CD4-positive, alpha-beta memory T cell (primary cell): ENCODE measurements at regions not wholly inside any gene's neighbourhood (a gene's known extent, or its start where the extent isn't known, plus 50 kb on each side); places are given as distances from the start of the nearest gene placed in this dataset.

Experiments
- CTCF ChIA-PET: fragments of 350-600 bp; sonication (Branson Sonifier 250); formaldehyde crosslinking; loops from one replicate; lab custom pipeline; 2021; ENCODE audit warnings: inconsistent platforms; ENCODE audit not compliant: partially characterized antibody; lab: Charles Lee
- POLR2A ChIA-PET: fragments of 350-600 bp; sonication (Branson Sonifier 250); formaldehyde crosslinking; loops from one replicate; lab custom pipeline; 2021; ENCODE audit not compliant: partially characterized antibody; lab: Charles Lee
- DNase-seq, 5 donors: peaks; one replicate each; pipeline versions ENCODE4 v3.0.0 to v3.0.0-alpha.2; 2020 to 2022; ENCODE audit warnings: mixed read lengths in 1 of 5
- H3K27ac ChIP-seq: one replicate; pipeline ENCODE4 v1.7.0; 2013; ENCODE audit warnings: low read depth, low read length
- H3K27me3 ChIP-seq: 2 replicates; pipeline ENCODE4 v1.7.0; 2013; ENCODE audit warnings: mild to moderate bottlenecking, low read length, moderate library complexity; ENCODE audit not compliant: insufficient read depth
- H3K36me3 ChIP-seq: 2 replicates; pipeline ENCODE4 v1.7.0; 2013; ENCODE audit warnings: mild to moderate bottlenecking, low read length, moderate library complexity; ENCODE audit not compliant: insufficient read depth
- H3K4me1 ChIP-seq: 2 replicates; pipeline ENCODE4 v1.7.0; 2013; ENCODE audit warnings: mild to moderate bottlenecking, low read length, moderate library complexity; ENCODE audit not compliant: insufficient read depth
- H3K4me3 ChIP-seq, 2 donors: one replicate each; pipeline ENCODE4 v1.7.0; 2013; ENCODE audit warnings: low read length in 2 of 2, mild to moderate bottlenecking in 1 of 2
- H3K9me3 ChIP-seq, 2 donors: one replicate each; pipeline ENCODE4 v1.7.0; 2013; ENCODE audit warnings: low read length in 2 of 2, control low read depth in 1 of 2; ENCODE audit not compliant: control insufficient read depth in 1 of 2
- H3K27ac Mint-ChIP-seq, 7 donors: one replicate each; pipeline ENCODE4 v1.8.0; 2020 to 2021; ENCODE audit warnings: mixed read lengths in 7 of 7, mild to moderate bottlenecking in 6 of 7, inconsistent platforms in 3 of 7, moderate library complexity in 3 of 7
- H3K27me3 Mint-ChIP-seq, 2 donors: one replicate each; pipeline ENCODE4 v1.8.0; 2020 to 2021; ENCODE audit warnings: mixed read lengths in 2 of 2
- H3K36me3 Mint-ChIP-seq, 2 donors: one replicate each; pipeline ENCODE4 v1.8.0; 2020 to 2021; ENCODE audit warnings: mixed read lengths in 2 of 2, inconsistent platforms in 1 of 2, mild to moderate bottlenecking in 1 of 2
- H3K4me1 Mint-ChIP-seq, 4 donors: one replicate each; pipeline ENCODE4 v1.8.0; 2020 to 2021; ENCODE audit warnings: mixed read lengths in 4 of 4, mild to moderate bottlenecking in 1 of 4
- H3K4me3 Mint-ChIP-seq, 8 donors: one replicate each; pipeline ENCODE4 v1.8.0; 2020 to 2021; ENCODE audit warnings: mixed read lengths in 8 of 8, mild to moderate bottlenecking in 7 of 8, moderate library complexity in 6 of 8, inconsistent platforms in 3 of 8
- H3K9me3 Mint-ChIP-seq, 8 donors: one replicate each; pipeline ENCODE4 v1.8.0; 2020 to 2021; ENCODE audit warnings: mixed read lengths in 8 of 8, mild to moderate bottlenecking in 5 of 8, inconsistent platforms in 3 of 8, moderate library complexity in 1 of 8
- intact Hi-C: fragments of 100-400 bp; cut with micrococcal nuclease; formaldehyde crosslinking; loops from one replicate; pipeline ENCODE4 v1.15.1; 2023

GRCh38 chr1:184900507-184900906, 73.8 kb downstream of the NIBAN1 start:
- Mint-ChIP-seq H3K27ac (peak overlapping the region in 3 of 7 donors; percentile 15 to 82 (median 32)), H3K9me3 (no peaks in the 10 kb centered on the region), H3K4me3 (no peak overlapping the region), H3K27me3 (no peaks in the 10 kb centered on the region), H3K36me3 (peaks cover 29 to 50% of the 10 kb centered on the region in 2 donors), H3K4me1 (peaks cover 28 to 58% (median 36%) of the 10 kb centered on the region in 4 donors)
- no peak overlapping the region for H3K4me3 ChIP-seq
- ChIA-PET POLR2A (interaction anchor here (0.6 kb wide), 1 partner anchor 33 kb away, joined by 3 read pairs; no protein-coding TSS in a partner anchor), CTCF (interaction anchor here (1.0 to 2.9 kb wide), 2 partner anchors 8 to 95 kb away, joined by 3 to 10 read pairs; no protein-coding TSS in a partner anchor)
- intact Hi-C loops, result no loop called here
- peaks cover 6% of the 10 kb centered on the region for H3K36me3 ChIP-seq
- no peak for DNase-seq
- H3K27me3 ChIP-seq, result no peaks in the 10 kb centered on the region
- H3K27ac ChIP-seq, result no peak overlapping the region
- no peaks in the 10 kb centered on the region for H3K9me3 ChIP-seq
- peaks cover 18% of the 10 kb centered on the region for H3K4me1 ChIP-seq

- Mint-ChIP-seq H3K4me1 (peaks cover 42 to 63% (median 52%) of the 10 kb centered on the region in 4 donors), H3K27ac (peak overlapping the region in 6 of 7 donors; percentile 45 to 79 (median 66)), H3K36me3 (peaks cover 44 to 51% of the 10 kb centered on the region in 2 donors), H3K9me3 (no peaks in the 10 kb centered on the region), H3K27me3 (no peaks in the 10 kb centered on the region), H3K4me3 (peak overlapping the region in 1 of 8 donors; percentile 31)
- intact Hi-C loops, result no loop called here
- ChIA-PET CTCF (no interaction called here), POLR2A (no interaction called here)
- DNase-seq, result no peak
- Histone ChIP-seq H3K27ac (no peak overlapping the region), H3K27me3 (no peaks in the 10 kb centered on the region), H3K36me3 (peaks cover 6% of the 10 kb centered on the region), H3K4me1 (peaks cover 47% of the 10 kb centered on the region), H3K9me3 (no peaks in the 10 kb centered on the region), H3K4me3 (no peak overlapping the region)
These were observed 78.3 kb downstream of the NIBAN1 start for GRCh38 chr1:184896000-184896399.

- H3K4me3 ChIP-seq, result no peak overlapping the region
- intact Hi-C loops, result no loop called here
- no peaks in the 10 kb centered on the region for H3K27me3 Mint-ChIP-seq
- H3K4me1 ChIP-seq, result peaks cover 56% of the 10 kb centered on the region
- peaks cover 48 to 66% (median 59%) of the 10 kb centered on the region in 4 donors for H3K4me1 Mint-ChIP-seq
- no peaks in the 10 kb centered on the region for H3K9me3 ChIP-seq
- H3K27me3 ChIP-seq, result no peaks in the 10 kb centered on the region
- peak overlapping the region in 6 of 7 donors; percentile 30 to 95 (median 66) for H3K27ac Mint-ChIP-seq
- peak overlapping the region in 3 of 8 donors; percentile 12 to 32 (median 14) for H3K4me3 Mint-ChIP-seq
- POLR2A ChIA-PET, result interaction anchor here (0.6 to 0.9 kb wide), 3 partner anchors 10 to 79 kb away, joined by 3 to 4 read pairs (median 4); partner anchors contain the start of gene NIBAN1
- CTCF ChIA-PET, result interaction anchor here (0.7 to 1.0 kb wide), 2 partner anchors 87 to 88 kb away, joined by 3 to 4 read pairs; no protein-coding TSS in a partner anchor
- H3K36me3 Mint-ChIP-seq, result peaks cover 44 to 58% of the 10 kb centered on the region in 2 donors
- H3K36me3 ChIP-seq, result peaks cover 6% of the 10 kb centered on the region
- H3K27ac ChIP-seq, result peak overlapping the region; percentile 8
- DNase-seq, result peak in 1 of 5 donors; percentile 10
- no peaks in the 10 kb centered on the region for H3K9me3 Mint-ChIP-seq
These were observed 79.2 kb downstream of the NIBAN1 start for GRCh38 chr1:184895086-184895485.

GRCh38 chr1:184893695-184894094, 80.6 kb downstream of the NIBAN1 start:
- Mint-ChIP-seq H3K4me3 (peak overlapping the region in 1 of 8 donors; percentile 1), H3K27me3 (no peaks in the 10 kb centered on the region), H3K4me1 (peaks cover 49 to 76% (median 62%) of the 10 kb centered on the region in 4 donors), H3K36me3 (peaks cover 41 to 59% of the 10 kb centered on the region in 2 donors), H3K9me3 (no peaks in the 10 kb centered on the region), H3K27ac (peak overlapping the region in 6 of 7 donors; percentile 50 to 95 (median 84))
- intact Hi-C loops, result loop anchor here (5.0 kb wide), 1 partner anchor 86 kb away; no protein-coding TSS in a partner anchor
- Histone ChIP-seq H3K27me3 (no peaks in the 10 kb centered on the region), H3K9me3 (no peaks in the 10 kb centered on the region), H3K4me1 (peaks cover 64% of the 10 kb centered on the region), H3K4me3 (no peak overlapping the region), H3K27ac (no peak overlapping the region), H3K36me3 (no peaks in the 10 kb centered on the region)
- CTCF ChIA-PET, result interaction anchor here (1.3 to 4.7 kb wide), 2 partner anchors 33 to 88 kb away, joined by 3 to 23 read pairs; no protein-coding TSS in a partner anchor
- POLR2A ChIA-PET, result interaction anchor here (0.6 to 5.0 kb wide), 2 partner anchors 32 to 79 kb away, joined by 4 to 43 read pairs; partner anchors contain the start of gene NIBAN1
- DNase-seq, result no peak

GRCh38 chr1:184892116-184892515, 82.2 kb downstream of the NIBAN1 start:
- H3K36me3 ChIP-seq, result no peaks in the 10 kb centered on the region
- CTCF ChIA-PET, result interaction anchor here (0.9 to 4.7 kb wide), 11 partner anchors 9 to 90 kb away, joined by 3 to 23 read pairs (median 4); no protein-coding TSS in a partner anchor
- H3K4me1 ChIP-seq, result peaks cover 64% of the 10 kb centered on the region
- POLR2A ChIA-PET, result interaction anchor here (1.1 to 5.0 kb wide), 5 partner anchors 9 to 139 kb away, joined by 3 to 43 read pairs (median 8); partner anchors contain the start of genes EDEM3 and NIBAN1
- H3K27me3 Mint-ChIP-seq, result no peaks in the 10 kb centered on the region
- no peaks in the 10 kb centered on the region for H3K9me3 ChIP-seq
- H3K4me3 Mint-ChIP-seq, result peak overlapping the region in 7 of 8 donors; percentile 49 to 71 (median 59)
- H3K36me3 Mint-ChIP-seq, result peaks cover 33 to 55% of the 10 kb centered on the region in 2 donors
- H3K27ac ChIP-seq, result peak overlapping the region; percentile 52
- no peak overlapping the region for H3K4me3 ChIP-seq
- H3K4me1 Mint-ChIP-seq, result peaks cover 42 to 74% (median 58%) of the 10 kb centered on the region in 4 donors
- intact Hi-C loops, result loop anchor here (5.0 kb wide), 1 partner anchor 85 kb away; no protein-coding TSS in a partner anchor
- no peaks in the 10 kb centered on the region for H3K9me3 Mint-ChIP-seq
- DNase-seq, result peak; percentile 19 to 39 (median 29)
- H3K27ac Mint-ChIP-seq, result peak overlapping the region; percentile 74 to 95 (median 90)
- no peaks in the 10 kb centered on the region for H3K27me3 ChIP-seq

GRCh38 chr1:184891440-184891839, 82.9 kb downstream of the NIBAN1 start:
- H3K27me3 Mint-ChIP-seq, result no peaks in the 10 kb centered on the region
- peak overlapping the region; percentile 80 for H3K27ac ChIP-seq
- intact Hi-C loops, result loop anchor here (2.0 to 5.0 kb wide), 2 partner anchors 83 to 84 kb away; partner anchors contain the start of gene NIBAN1
- peak overlapping the region in 7 of 8 donors; percentile 74 to 88 (median 81) for H3K4me3 Mint-ChIP-seq
- ChIA-PET CTCF (interaction anchor here (0.9 to 4.7 kb wide), 8 partner anchors 9 to 91 kb away, joined by 3 to 23 read pairs (median 4); no protein-coding TSS in a partner anchor), POLR2A (interaction anchor here (0.8 to 5.0 kb wide), 6 partner anchors 24 to 154 kb away, joined by 3 to 43 read pairs (median 6); partner anchors contain the start of genes EDEM3, NIBAN1 and RNF2)
- H3K4me3 ChIP-seq, result peak overlapping the region; percentile 4 to 19
- no peaks in the 10 kb centered on the region for H3K27me3 ChIP-seq
- peaks cover 64% of the 10 kb centered on the region for H3K4me1 ChIP-seq
- H3K9me3 Mint-ChIP-seq, result no peaks in the 10 kb centered on the region
- H3K27ac Mint-ChIP-seq, result peak overlapping the region; percentile 95 to 99 (median 96)
- no peak for DNase-seq
- H3K36me3 ChIP-seq, result no peaks in the 10 kb centered on the region
- H3K36me3 Mint-ChIP-seq, result peaks cover 29 to 51% of the 10 kb centered on the region in 2 donors
- H3K9me3 ChIP-seq, result no peaks in the 10 kb centered on the region
- H3K4me1 Mint-ChIP-seq, result peaks cover 40 to 75% (median 53%) of the 10 kb centered on the region in 4 donors
